Heart right ventricle (tissue), 16 donors: ENCODE measurements at regions not wholly inside any gene's neighbourhood (a gene's known extent, or its start where the extent isn't known, plus 50 kb on each side); places are given as distances from the start of the nearest gene placed in this dataset.

Experiments used
- ATAC-seq, 8 donors: fragments of 200-7000 bp; cut with Tn5 transposase; one replicate each; pipeline ENCODE4 v1.9.1; 2020; ENCODE audit warnings: mild to moderate bottlenecking in 8 of 8, moderate library complexity in 8 of 8, moderate number of reproducible peaks in 1 of 8
- DNase-seq, 2 donors: peaks; one replicate each; pipeline ENCODE4 v3.0.0-alpha.2; 2020
- H3K27ac ChIP-seq, 10 donors: fragments of 200-600 bp; sonication (generic) in 2 of 10; one replicate each; pipeline versions ENCODE4 v1.5.0 to v1.8.0; 2020 to 2022; ENCODE audit warnings: mild to moderate bottlenecking in 3 of 10
- H3K27me3 ChIP-seq, 7 donors: fragments of 200-600 bp; one replicate each; pipeline ENCODE4 v1.8.0; 2021 to 2022; ENCODE audit warnings: mild to moderate bottlenecking in 2 of 7
- H3K36me3 ChIP-seq, 9 donors: fragments of 200-600 bp; sonication (generic) in 1 of 9; one replicate each; pipeline versions ENCODE4 v1.5.0 to v1.8.0; 2020 to 2022; ENCODE audit warnings: mild to moderate bottlenecking in 2 of 9
- H3K4me1 ChIP-seq, 9 donors: fragments of 200-600 bp; sonication (generic) in 1 of 9; one replicate each; pipeline versions ENCODE4 v1.5.0 to v1.8.0; 2020 to 2022; ENCODE audit warnings: mild to moderate bottlenecking in 4 of 9
- H3K4me3 ChIP-seq, 10 donors: fragments of 200-600 bp; sonication (generic) in 2 of 10; one replicate each; pipeline versions ENCODE4 v1.5.0 to v1.8.0; 2020 to 2022; ENCODE audit warnings: mild to moderate bottlenecking in 7 of 10, moderate library complexity in 2 of 10
- H3K9me3 ChIP-seq, 11 donors: fragments of 200-600 bp in 10 of 11; sonication (generic) in 2 of 11; one replicate each; pipeline versions ENCODE4 v1.5.0 to v1.8.0; 2013 to 2022; ENCODE audit warnings: mild to moderate bottlenecking in 2 of 11, control low read depth in 1 of 11, moderate library complexity in 1 of 11
- CTCF ChIP-seq, 9 donors: fragments of 200-600 bp; sonication (generic) in 2 of 9; IDR thresholded peaks; one replicate each; pipeline versions ENCODE4 v1.5.0 to v1.8.0; 2021 to 2022; ENCODE audit warnings: antibody characterized with exemption in 9 of 9, mild to moderate bottlenecking in 5 of 9, moderate library complexity in 1 of 9
- WGBS, 2 donors: extraction: QIAGEN DNeasy Blood & Tissue Kit; methylation state at CpG; one replicate each; pipeline ENCODE4 v1.1.7; 2013; ENCODE audit warnings: inconsistent platforms in 1 of 2; 5-methylcytosine and 5-hydroxymethylcytosine counted together
- intact Hi-C, 10 donors: fragments of 100-400 bp; cut with DNase I; formaldehyde crosslinking; loops; one replicate each; pipeline versions ENCODE4 v1.11.1 to v1.14.2; 2022
- donor health status: Arrhythmogenic right ventricular cardiomyopathy.
- donor health status: ischemic (EF 13 %, LVEDD 7.1; RV severe dilation, severe dysfunction).
- donor health status: healthy with polysubstance abuse.
- donor health status: DM: no; HTN: yes; CAD: no.
- donor health status: DM: no; HTN: no; CAD: no.
- donor health status: ischemic (EF 25% LVEDD 6.9; RV normal size, moderate dysfunction).
- donor health status: ischemic (EF 25% LVEDD 5.7; RV mildly dilated, moderate dysfunction).
- donor health status: healthy.
- donor health status: DM: yes; HTN: yes; CAD: no.
- donor health status: Ischemic cardiomyopathy.
- donor health status: ischemic (EF 35%, LVEDD 5.7; RV mildly dilated, moderate dysfunction).
- donor health status: nonischemic (EF 11% LVEDD 7.7; RV severe dilation, severe dysfunction).
- donor health status: DM: yes; HTN: yes; CAD: no.
- donor health status: PGD.
- donor health status: ischemic (EF 29% LVEDD 5.4; RV normal size, mild dysfunction).
- donor health status: nonischemic (EF 23%, LVEDD 6.1; RV moderate dilation, normal function).

- 90 to 92% methylated on average over 7 of the region's 7 CpGs for WGBS, 2 donors
- no peak for TF ChIP-seq CTCF (IDR thresholded peaks at IDR 0.05)
- Histone ChIP-seq H3K4me1 (no peaks in the 10 kb centered on the region), H3K27ac (no peak overlapping the region), H3K9me3 (peaks cover 0 to 14% (median 0%) of the 10 kb centered on the region in 11 donors), H3K36me3 (no peaks in the 10 kb centered on the region), H3K27me3 (peaks cover 0 to 21% (median 0%) of the 10 kb centered on the region in 7 donors), H3K4me3 (no peak overlapping the region)
- DNase-seq (no peak), ATAC-seq (no peak)
- intact Hi-C loops = no loop called here
Measured at GRCh38 chr14:24726480-24726879, 92.5 kb upstream of the GZMB start.

GRCh38 chr14:24725311-24725710 is 91.3 kb upstream of the GZMB start:
- no peak overlapping the region for H3K4me3 ChIP-seq
- no peaks in the 10 kb centered on the region for H3K4me1 ChIP-seq
- peaks cover 0 to 21% (median 0%) of the 10 kb centered on the region in 7 donors for H3K27me3 ChIP-seq
- peaks cover 0 to 14% (median 0%) of the 10 kb centered on the region in 11 donors for H3K9me3 ChIP-seq
- 41 to 48% methylated on average over 3 of the region's 3 CpGs for WGBS, 2 donors
- H3K27ac ChIP-seq = no peak overlapping the region
- DNase-seq = no peak
- no peak for ATAC-seq
- intact Hi-C loops = no loop called here
- no peak for TF ChIP-seq CTCF (IDR thresholded peaks at IDR 0.05)
- no peaks in the 10 kb centered on the region for H3K36me3 ChIP-seq

GRCh38 chr14:24721775-24722174 is 87.8 kb upstream of the GZMB start:
- WGBS, 2 donors = 57 to 61% methylated on average over 3 of the region's 3 CpGs
- intact Hi-C loops = loop anchor here in 1 of 10 donors (2.0 kb wide), 1 partner anchor 47 kb away; no protein-coding TSS in a partner anchor
- ATAC-seq = no peak

GRCh38 chr14:24715239-24715638 is 81.2 kb upstream of the GZMB start:
- DNase-seq (no peak), ATAC-seq (no peak)
- no peaks in the 10 kb centered on the region for H3K36me3 ChIP-seq
- H3K4me3 ChIP-seq = no peak overlapping the region
- intact Hi-C loops = loop anchor here in 7 of 10 donors (10.0 kb wide), 2 partner anchors 690 to 700 kb away; no protein-coding TSS in a partner anchor
- WGBS, 2 donors = 84 to 94% methylated on average over 2 of the region's 2 CpGs
- H3K4me1 ChIP-seq = peaks cover 0 to 5% (median 0%) of the 10 kb centered on the region in 9 donors
- H3K9me3 ChIP-seq = no peaks in the 10 kb centered on the region
- no peak for TF ChIP-seq CTCF (IDR thresholded peaks at IDR 0.05)
- H3K27ac ChIP-seq = no peak overlapping the region
- peaks cover 0 to 10% (median 0%) of the 10 kb centered on the region in 7 donors for H3K27me3 ChIP-seq

More at GRCh38 chr14:24721775-24722174, 87.8 kb upstream of the GZMB start:
- no peak overlapping the region for H3K27ac ChIP-seq
- no peak for TF ChIP-seq CTCF (IDR thresholded peaks at IDR 0.05)
- no peak overlapping the region for H3K4me3 ChIP-seq
- DNase-seq = no peak
- H3K27me3 ChIP-seq = peaks cover 0 to 21% (median 6%) of the 10 kb centered on the region in 7 donors
- no peaks in the 10 kb centered on the region for H3K4me1 ChIP-seq
- no peaks in the 10 kb centered on the region for H3K36me3 ChIP-seq
- H3K9me3 ChIP-seq = no peaks in the 10 kb centered on the region
